DND-41 (cell line): ENCODE measurements at regions not wholly inside any gene's neighbourhood (a gene's known extent, or its start where the extent isn't known, plus 50 kb on each side); places are given as distances from the start of the nearest gene placed in this dataset.

ENCODE experiments used
- CTCF ChIP-seq: IDR thresholded peaks from 2 replicates; pipeline ENCODE4 v1.5.1; 2012; ENCODE audit warnings: borderline replicate concordance, low read length, moderate library complexity, mild to moderate bottlenecking; ENCODE audit not compliant: poor library complexity, severe bottlenecking; ENCODE audit errors: extremely low read depth
- EZH2 ChIP-seq: IDR thresholded peaks from 3 replicates; pipeline ENCODE4 v1.6.1; 2012; ENCODE audit warnings: borderline replicate concordance, low read depth, mild to moderate bottlenecking, moderate library complexity, low read length, inconsistent platforms; ENCODE audit not compliant: severe bottlenecking

- TF ChIP-seq CTCF, result no peak
- TF ChIP-seq EZH2, result no peak
Observed at GRCh38 chr19:28539759-28540158, 673.2 kb downstream of the UQCRFS1 start.
